Urinary bladder (tissue), 3 donors: ENCODE measurements at regions not wholly inside any gene's neighbourhood (a gene's known extent, or its start where the extent isn't known, plus 50 kb on each side); places are given as distances from the start of the nearest gene placed in this dataset.

Experiments
- DNase-seq: peaks from one replicate; pipeline ENCODE4 v3.0.0-alpha.2; 2015; ENCODE audit errors: extremely low spot score
- H3K27ac ChIP-seq: one replicate; pipeline ENCODE4 v1.5.1; 2013; ENCODE audit warnings: low read depth, mild to moderate bottlenecking, moderate library complexity
- H3K36me3 ChIP-seq: one replicate; pipeline ENCODE4 v1.6.1; 2013; ENCODE audit warnings: mild to moderate bottlenecking, moderate library complexity; ENCODE audit not compliant: insufficient read depth
- H3K4me1 ChIP-seq: one replicate; pipeline ENCODE4 v1.6.1; 2013; ENCODE audit warnings: mild to moderate bottlenecking, moderate library complexity; ENCODE audit not compliant: insufficient read depth
- H3K4me3 ChIP-seq: one replicate; pipeline ENCODE4 v1.5.1; 2013; ENCODE audit warnings: low read depth, low read length
- WGBS: extraction: QIAGEN DNeasy Blood & Tissue Kit; methylation state at CpG from one replicate; pipeline ENCODE4 v1.1.7; 2013; 5-methylcytosine and 5-hydroxymethylcytosine counted together
- donor health status: healthy with polysubstance abuse.
- donor health status: healthy.

DNA sequence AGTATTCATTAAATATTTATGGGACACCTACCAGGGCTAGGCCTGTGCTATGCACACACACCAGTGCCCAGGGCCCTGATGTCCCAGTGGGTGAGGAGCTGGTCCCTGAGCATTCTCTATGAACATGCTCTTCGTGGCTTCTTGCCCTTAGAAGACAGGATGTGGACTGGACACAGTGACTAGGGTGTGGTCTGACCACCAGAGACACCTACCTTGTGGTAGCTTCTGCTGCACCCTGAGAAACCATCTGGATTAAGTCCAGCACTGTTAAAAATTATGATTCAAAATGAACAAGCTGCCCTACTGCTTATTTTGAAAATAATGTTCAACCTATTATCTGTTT lies 112.9 kb upstream of the RPS6KA2 start:
- WGBS, result 48% methylated on average over 1 of the region's 1 CpG

DNA sequence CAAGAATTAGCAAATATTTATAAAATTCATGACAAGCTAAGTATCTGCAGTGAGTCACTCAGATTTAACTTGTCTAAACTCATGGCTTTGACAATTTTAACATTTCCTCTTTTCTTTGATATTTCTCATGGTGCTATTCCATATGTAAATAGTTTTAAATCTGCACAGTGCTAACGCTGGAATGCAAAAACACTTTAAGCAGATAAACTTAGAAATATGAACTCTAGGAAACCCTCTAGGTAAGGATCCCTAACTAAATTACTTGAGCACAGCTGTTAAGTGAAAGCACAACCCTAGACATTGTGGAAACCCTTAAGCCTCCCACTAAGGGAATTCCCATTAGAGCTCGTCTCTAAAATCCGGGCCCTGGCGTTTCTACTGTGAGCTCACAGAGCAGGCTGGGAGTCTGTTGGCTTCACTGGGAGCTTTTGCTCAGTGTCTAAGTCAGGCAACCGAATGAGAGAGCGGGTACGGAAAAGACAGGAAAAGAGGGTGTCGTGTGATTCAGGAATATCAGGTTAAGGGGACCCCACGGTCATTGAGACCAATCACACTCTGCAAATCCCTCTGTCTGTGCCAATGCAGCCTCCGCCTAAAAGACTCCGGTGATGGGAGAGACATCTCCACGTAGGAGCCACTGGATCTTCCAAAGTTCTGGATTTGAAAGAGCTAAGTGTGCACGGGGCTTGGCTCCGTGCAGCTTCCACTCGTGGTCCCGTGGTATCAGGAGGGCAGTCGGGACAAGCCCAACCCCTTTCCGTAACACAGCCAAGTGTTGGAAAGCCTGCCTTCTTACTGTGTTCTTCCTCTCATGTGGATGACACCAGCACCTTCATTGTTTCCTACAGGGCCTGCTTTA lies 112.3 kb upstream of the RPS6KA2 start:
- no peak overlapping the region for H3K4me3 ChIP-seq
- no peak overlapping the region for H3K27ac ChIP-seq
- DNase-seq, result no peak
- H3K36me3 ChIP-seq, result no peaks in the 10 kb centered on the region
- 42% methylated on average over 18 of the region's 18 CpGs for WGBS
- peaks cover 1% of the 10 kb centered on the region for H3K4me1 ChIP-seq

More for the DNA sequence above, 112.9 kb upstream of the RPS6KA2 start:
- Histone ChIP-seq H3K4me3 (no peak overlapping the region), H3K4me1 (peaks cover 1% of the 10 kb centered on the region), H3K27ac (no peak overlapping the region), H3K36me3 (no peaks in the 10 kb centered on the region)
- DNase-seq, result no peak

DNA sequence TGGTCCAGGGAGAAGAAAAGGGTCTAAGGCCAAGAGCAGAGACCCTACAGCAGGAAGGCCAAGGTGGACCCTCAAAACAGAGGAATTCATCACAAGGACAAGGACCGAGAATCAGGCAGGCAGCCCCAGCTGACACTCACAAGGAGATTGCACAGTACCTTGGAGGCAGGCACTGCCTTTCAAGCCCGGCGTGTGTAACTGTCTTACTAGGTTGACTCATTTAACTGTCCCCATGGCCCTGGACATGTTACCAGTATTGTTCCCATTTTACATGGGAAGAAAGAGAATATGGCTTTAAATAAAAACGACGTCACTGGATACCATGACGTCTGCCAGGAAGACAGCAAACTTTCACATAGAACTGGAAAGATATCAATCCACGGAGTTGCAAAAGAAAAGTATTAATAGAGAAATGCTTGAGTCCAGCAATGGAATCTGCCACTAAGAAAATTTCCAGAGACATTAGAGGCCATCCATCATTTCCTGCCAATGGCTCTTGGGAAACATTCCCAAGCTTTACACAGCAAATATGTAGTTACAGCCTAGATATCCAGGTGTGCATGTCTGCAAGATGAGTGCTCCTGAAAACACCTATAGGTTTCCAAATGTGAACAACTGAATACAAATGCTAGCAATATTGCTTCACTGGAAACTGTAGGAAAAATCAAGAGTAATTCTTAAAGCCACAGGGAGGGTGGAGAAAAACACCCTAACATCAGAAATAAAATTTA lies 111.5 kb upstream of the RPS6KA2 start:
- no peak overlapping the region for H3K27ac ChIP-seq
- H3K4me3 ChIP-seq, result no peak overlapping the region
- no peaks in the 10 kb centered on the region for H3K36me3 ChIP-seq
- 62% methylated on average over 7 of the region's 7 CpGs for WGBS
- no peak for DNase-seq
- peaks cover 1% of the 10 kb centered on the region for H3K4me1 ChIP-seq

DNA sequence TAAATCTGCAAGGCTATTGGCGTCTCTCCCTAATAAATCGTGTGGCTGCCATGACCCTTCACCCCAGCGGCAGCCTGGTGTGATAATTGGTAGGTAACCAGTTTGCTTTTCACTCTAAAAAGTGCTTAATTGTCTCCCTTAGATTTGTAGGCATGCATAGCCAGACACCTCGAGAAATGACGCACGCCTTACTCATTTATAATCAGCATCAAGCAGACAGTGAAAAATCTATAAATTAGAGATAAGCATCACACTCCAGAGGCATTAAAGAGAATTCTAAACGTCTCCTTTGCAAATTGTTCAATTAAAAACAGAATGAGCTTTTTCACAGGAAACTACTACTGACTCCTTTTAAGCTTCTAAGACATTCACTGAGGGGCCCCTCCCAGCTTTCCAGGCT lies 110.2 kb upstream of the RPS6KA2 start:
- Histone ChIP-seq H3K27ac (no peak overlapping the region), H3K36me3 (no peaks in the 10 kb centered on the region)
- WGBS, result 59% methylated on average over 7 of the region's 7 CpGs

DNA sequence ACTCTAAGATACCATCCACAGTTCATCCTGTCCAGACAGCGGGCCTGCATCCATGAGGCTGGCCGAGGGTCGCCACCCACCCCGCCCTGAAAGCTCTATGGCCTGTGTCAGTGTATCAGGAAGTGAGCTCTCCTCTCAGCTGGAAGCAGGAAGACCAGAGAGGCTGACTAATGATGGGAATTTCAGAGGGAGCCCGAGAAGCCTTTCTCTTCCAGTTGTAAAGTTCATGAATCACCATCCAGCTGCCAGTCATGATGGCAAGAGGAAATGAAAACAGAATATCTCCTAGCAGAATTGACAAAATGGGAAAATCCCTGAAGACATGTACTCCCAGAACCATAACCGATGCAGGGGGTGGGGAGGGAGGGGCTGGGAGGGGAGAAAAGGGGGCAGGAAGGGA lies 109.6 kb upstream of the RPS6KA2 start:
- Histone ChIP-seq H3K4me1 (peaks cover 1% of the 10 kb centered on the region), H3K36me3 (no peaks in the 10 kb centered on the region), H3K27ac (no peak overlapping the region), H3K4me3 (no peak overlapping the region)
- DNase-seq, result no peak
- WGBS, result 78% methylated on average over 6 of the region's 6 CpGs

More for the DNA sequence above, 110.2 kb upstream of the RPS6KA2 start:
- DNase-seq, result no peak
- Histone ChIP-seq H3K4me1 (peaks cover 1% of the 10 kb centered on the region), H3K4me3 (no peak overlapping the region)

DNA sequence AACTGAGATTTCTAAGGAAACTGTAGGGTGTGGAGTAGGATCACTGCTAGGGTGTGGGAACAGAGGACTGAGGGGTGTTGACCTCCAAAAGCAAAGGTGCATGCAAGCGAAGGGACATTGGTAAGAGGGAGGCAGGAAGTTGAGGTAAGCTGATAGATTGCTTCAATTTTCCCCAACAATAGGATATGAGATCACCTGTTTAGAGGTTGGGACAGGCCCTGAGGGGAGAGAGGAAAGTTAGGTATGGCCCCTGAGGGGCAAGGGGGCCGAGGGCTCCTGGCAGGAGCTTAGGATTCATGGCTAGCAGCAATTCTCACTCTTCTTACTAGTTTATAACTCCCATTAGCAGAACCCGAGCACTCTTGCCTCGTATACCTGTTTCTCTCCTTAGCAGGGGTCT lies 106.8 kb upstream of the RPS6KA2 start:
- H3K27ac ChIP-seq, result no peak overlapping the region
- whole genome bisulfite sequencing, result 39% methylated on average over 4 of the region's 4 CpGs
- no peak for DNase-seq
- H3K4me3 ChIP-seq, result no peak overlapping the region
- H3K4me1 ChIP-seq, result peaks cover 1% of the 10 kb centered on the region
- no peaks in the 10 kb centered on the region for H3K36me3 ChIP-seq

DNA sequence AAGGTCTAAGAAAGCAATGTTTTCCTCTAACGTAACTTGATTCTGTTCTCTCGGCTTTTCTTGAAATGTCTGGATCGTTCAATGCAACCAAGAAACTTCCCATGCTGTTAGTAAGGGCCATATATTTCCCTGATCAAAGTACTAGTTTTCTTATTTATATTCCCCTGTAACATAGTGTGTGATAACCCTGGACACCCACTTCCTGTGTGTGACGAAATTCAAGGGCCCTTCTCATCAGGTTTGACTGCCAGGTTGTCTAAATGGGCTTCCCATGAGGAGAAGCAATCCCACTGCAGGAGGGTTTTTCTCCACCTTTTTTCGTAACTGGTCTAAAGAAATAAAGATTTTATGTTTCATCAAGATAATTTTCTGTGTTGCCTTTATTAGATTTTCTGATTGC lies 102.6 kb upstream of the RPS6KA2 start:
- Histone ChIP-seq H3K36me3 (no peaks in the 10 kb centered on the region), H3K27ac (no peak overlapping the region), H3K4me3 (no peak overlapping the region), H3K4me1 (no peaks in the 10 kb centered on the region)
- WGBS, result 86% methylated on average over 5 of the region's 5 CpGs
- no peak for DNase-seq

DNA sequence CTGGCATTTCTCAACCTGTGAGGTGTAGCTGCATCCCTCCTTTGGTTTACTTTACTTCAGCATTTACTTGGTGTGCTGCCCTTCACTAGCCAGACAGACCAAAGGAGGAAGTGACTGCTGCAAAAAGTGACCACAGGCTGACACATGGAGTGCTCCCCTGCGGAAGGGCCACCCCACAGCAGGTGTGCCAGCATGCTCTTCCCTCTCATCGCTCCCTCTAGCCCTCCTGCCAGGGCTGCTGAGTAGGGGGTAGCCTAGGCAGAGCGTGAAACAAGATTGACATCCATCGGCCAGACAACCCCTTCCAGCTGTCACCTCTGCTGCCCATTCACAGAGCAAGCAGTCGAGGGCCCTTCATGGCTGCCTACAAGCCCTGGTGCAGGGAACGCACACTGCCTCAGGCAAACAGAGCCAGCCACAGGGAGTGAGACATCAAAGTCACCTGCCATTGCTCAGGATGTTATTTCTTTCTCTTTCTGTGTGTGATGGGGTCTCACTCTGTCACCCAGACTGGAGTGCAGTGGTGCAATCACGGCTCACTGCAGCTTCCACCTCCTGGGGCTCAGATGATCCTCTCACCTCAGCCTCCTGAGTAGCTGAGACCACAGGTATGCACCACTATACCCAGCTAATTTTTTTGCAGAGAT lies 102.0 kb upstream of the RPS6KA2 start:
- whole genome bisulfite sequencing, result 85% methylated on average over 7 of the region's 7 CpGs
- no peaks in the 10 kb centered on the region for H3K4me1 ChIP-seq
- H3K36me3 ChIP-seq, result no peaks in the 10 kb centered on the region

DNA sequence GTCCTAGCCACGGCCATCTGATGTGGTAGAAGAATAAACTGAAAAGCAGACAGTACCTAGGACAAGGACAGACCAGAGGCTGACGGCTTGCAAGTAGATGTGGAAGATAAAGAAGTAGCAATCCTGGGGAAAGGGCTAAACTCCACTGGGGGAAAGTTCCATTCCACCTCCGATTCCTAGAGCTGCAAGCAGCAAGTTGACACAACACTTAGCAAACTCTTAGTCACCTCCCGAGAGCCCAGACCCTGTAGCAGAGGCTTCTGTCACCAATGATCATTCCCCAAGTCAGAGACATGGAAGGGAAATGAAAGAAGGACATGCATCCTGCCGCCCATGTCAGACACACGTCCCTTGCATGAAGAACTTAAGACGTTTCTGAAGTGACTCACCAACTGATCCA lies 99.2 kb upstream of the RPS6KA2 start:
- 81% methylated on average over 7 of the region's 7 CpGs for WGBS
- Histone ChIP-seq H3K4me1 (no peaks in the 10 kb centered on the region), H3K4me3 (no peak overlapping the region), H3K36me3 (no peaks in the 10 kb centered on the region), H3K27ac (no peak overlapping the region)
- DNase-seq, result no peak

More for the DNA sequence above, 102.0 kb upstream of the RPS6KA2 start:
- H3K4me3 ChIP-seq, result no peak overlapping the region
- no peak overlapping the region for H3K27ac ChIP-seq
- DNase-seq, result no peak

DNA sequence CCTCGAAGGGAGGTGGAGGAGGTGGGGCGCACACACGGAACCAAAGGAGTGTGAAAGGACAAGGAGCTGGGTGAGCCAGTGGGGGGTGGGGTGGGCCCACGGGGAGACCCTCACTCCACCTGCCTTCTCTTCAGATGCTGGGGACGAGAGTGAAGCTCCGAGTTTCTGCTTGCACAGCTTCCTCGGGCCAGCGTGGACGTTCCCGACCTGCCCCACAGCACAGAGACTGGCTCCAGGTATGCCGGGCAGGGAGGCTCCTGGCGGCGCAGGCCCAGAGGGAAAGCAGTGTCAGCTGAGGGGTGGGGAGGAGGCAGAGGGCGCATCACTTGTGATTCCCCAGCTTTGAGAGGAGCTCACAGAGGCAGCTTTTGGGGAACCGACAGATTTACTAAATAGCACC lies 98.5 kb upstream of the RPS6KA2 start:
- H3K4me1 ChIP-seq, result no peaks in the 10 kb centered on the region
- WGBS, result 93% methylated on average over 15 of the region's 15 CpGs
- DNase-seq, result no peak
- H3K36me3 ChIP-seq, result no peaks in the 10 kb centered on the region
- H3K4me3 ChIP-seq, result no peak overlapping the region
- H3K27ac ChIP-seq, result no peak overlapping the region

DNA sequence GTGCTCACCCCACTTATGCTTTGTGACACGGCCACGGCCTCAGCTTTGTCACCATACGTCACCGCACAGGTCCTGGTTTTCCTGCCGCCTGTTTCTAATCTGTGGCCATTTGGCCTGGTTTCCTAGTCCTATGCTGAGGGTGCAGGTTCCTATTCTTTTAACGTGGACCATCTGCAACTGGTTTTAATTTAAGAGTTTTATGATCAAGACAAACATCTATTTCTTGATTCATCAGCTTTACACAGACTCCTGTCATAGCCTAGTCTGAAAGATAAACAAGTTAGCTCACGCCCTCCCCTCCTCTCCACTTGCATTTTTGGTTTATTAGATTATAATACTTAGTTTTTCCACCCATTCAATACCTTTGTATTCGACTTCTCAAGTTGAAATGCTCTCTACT lies 97.5 kb upstream of the RPS6KA2 start:
- DNase-seq, result no peak
- WGBS, result 78% methylated on average over 8 of the region's 8 CpGs
- Histone ChIP-seq H3K4me3 (no peak overlapping the region), H3K27ac (no peak overlapping the region), H3K4me1 (no peaks in the 10 kb centered on the region), H3K36me3 (no peaks in the 10 kb centered on the region)

DNA sequence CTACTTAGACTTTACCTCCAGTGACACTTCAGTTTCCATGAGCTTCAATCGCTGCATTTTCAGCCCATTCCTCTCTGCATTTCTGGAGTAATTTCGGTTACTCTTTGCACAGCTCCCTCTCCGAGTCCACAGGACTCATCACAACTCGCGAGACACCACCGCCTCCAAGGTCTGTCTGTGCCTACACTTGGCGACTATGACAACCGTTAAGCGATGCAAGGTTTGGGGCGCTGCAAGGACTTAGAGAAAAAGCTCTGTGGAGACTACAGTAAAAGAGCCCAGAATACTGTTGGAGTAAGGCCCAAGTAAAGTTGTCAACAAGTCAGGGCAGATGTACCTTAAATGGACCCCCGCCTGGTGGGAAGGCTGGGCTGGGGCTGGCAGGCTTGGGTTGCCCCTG lies 95.7 kb upstream of the RPS6KA2 start:
- Histone ChIP-seq H3K4me1 (no peaks in the 10 kb centered on the region), H3K4me3 (no peak overlapping the region), H3K36me3 (no peaks in the 10 kb centered on the region), H3K27ac (no peak overlapping the region)
- 97% methylated on average over 11 of the region's 11 CpGs for WGBS
- DNase-seq, result no peak

DNA sequence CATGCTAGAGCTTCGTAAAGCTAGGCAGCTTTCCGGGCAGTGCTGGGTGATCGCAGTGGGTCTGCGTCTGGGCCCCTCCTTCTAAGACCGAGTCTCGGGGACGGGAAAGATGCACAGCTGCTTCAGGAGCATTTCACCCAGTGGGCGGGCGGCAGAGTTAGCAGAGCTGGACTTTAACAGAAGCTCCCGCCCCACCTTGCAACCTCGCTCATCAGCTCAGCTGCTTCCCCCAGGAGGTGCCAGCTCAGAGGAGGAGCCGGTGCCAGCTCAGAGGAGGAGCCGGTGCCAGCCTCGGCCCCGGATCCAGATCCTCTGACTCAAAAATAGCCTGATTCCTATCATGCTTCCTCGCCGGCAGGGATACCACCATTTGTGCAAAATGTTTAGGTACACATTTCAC lies 94.5 kb upstream of the RPS6KA2 start:
- DNase-seq, result no peak
- 83% methylated on average over 17 of the region's 17 CpGs for WGBS
- no peak overlapping the region for H3K4me3 ChIP-seq
- no peaks in the 10 kb centered on the region for H3K36me3 ChIP-seq
- no peaks in the 10 kb centered on the region for H3K4me1 ChIP-seq
- H3K27ac ChIP-seq, result no peak overlapping the region

DNA sequence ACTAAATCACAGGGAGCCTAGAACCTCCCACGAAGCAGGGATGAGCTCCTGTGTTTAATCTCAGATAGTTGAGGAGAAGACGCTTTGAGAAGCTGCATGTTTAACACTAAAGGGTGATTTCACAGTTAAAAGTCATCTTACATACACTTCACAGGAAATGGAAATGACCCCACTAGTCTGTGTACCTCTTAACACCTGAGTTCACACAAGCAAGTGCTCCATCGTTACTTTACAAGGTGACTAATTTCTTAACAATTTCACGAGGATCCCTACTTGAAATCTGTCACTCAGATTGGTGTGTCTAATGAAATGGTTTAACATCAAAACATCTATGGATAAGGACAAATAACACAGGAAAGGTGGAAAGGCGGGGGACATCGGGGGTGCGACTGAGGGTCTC lies 93.8 kb upstream of the RPS6KA2 start:
- DNase-seq, result no peak
- H3K27ac ChIP-seq, result no peak overlapping the region
- 88% methylated on average over 7 of the region's 7 CpGs for WGBS
- no peaks in the 10 kb centered on the region for H3K36me3 ChIP-seq
- no peaks in the 10 kb centered on the region for H3K4me1 ChIP-seq
- no peak overlapping the region for H3K4me3 ChIP-seq
